ENCODE measurements at regions not wholly inside any gene's neighbourhood (a gene's known extent, or its start where the extent isn't known, plus 50 kb on each side); places are given as distances from the start of the nearest gene placed in this dataset.

DNA sequence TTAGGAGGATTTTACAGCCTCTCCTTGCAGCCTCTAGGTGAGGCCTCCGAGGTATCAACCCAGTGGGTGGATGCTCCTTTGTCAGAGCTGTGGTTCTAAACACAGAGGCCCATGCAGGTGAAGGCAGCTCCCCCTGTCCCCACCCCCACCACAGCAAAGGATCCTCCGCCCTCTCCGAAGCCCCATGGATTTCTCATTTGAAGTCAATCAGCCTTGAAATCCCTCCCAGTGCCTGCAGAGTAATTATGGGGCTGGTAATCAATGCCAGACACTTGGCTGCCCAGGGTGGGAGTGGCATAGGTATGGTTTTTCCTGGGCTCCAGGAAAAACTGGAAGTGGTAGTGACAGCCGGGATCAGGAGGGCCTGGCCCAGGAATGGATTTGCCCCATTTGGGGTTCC, 119.5 kb upstream of the CSF3R start:
- TF ChIP-seq POLR2A (IDR thresholded peaks at IDR 0.05; ENCODE audit: low read length) (no peak), GATA1 (IDR thresholded peaks at IDR 0.05; ENCODE audit: low read depth, low read length) (no peak)

All from erythroblast (primary cell).